Liver (tissue), 7 donors: ENCODE measurements at regions not wholly inside any gene's neighbourhood (a gene's known extent, or its start where the extent isn't known, plus 50 kb on each side); places are given as distances from the start of the nearest gene placed in this dataset.
"Not testable (repeated sequence)": the region's sequence is repeated elsewhere in the genome, so short reads cannot be mapped to it uniquely, and the experiment has no call there.

ENCODE experiments used
- DNase-seq: peaks from one replicate; pipeline ENCODE4 v3.0.0-alpha.2; 2017; ENCODE audit warnings: low spot score
- H3K27ac ChIP-seq, 2 donors: one replicate each; pipeline ENCODE4 v1.7.0; 2013; ENCODE audit warnings: inconsistent platforms in 2 of 2, low read length in 2 of 2, control low read depth in 1 of 2, low read depth in 1 of 2, mild to moderate bottlenecking in 1 of 2
- H3K27me3 ChIP-seq, 4 donors: one replicate each; pipeline versions ENCODE4 v1.6.1 to v1.7.0; 2013; ENCODE audit warnings: low read length in 3 of 4, inconsistent platforms in 1 of 4, mild to moderate bottlenecking in 1 of 4, moderate library complexity in 1 of 4; ENCODE audit not compliant: control insufficient read depth in 4 of 4, insufficient read depth in 4 of 4
- H3K36me3 ChIP-seq, 4 donors: one replicate each; pipeline versions ENCODE4 v1.6.1 to v1.7.0; 2013; ENCODE audit warnings: low read length in 3 of 4, mild to moderate bottlenecking in 3 of 4, low read depth in 1 of 4, moderate library complexity in 1 of 4; ENCODE audit not compliant: control insufficient read depth in 4 of 4, insufficient read depth in 3 of 4
- H3K4me1 ChIP-seq, 4 donors: one replicate each; pipeline versions ENCODE4 v1.6.1 to v1.7.0; 2013; ENCODE audit warnings: low read length in 3 of 4, mild to moderate bottlenecking in 3 of 4, moderate library complexity in 1 of 4; ENCODE audit not compliant: control insufficient read depth in 4 of 4, insufficient read depth in 4 of 4
- H3K4me3 ChIP-seq, 3 donors: one replicate each; pipeline versions ENCODE4 v1.6.1 to v1.7.0; 2013; ENCODE audit warnings: low read length in 3 of 3, control low read depth in 1 of 3, low read depth in 1 of 3, mild to moderate bottlenecking in 1 of 3
- H3K9ac ChIP-seq, 2 donors: one replicate each; pipeline ENCODE4 v1.7.0; 2013; ENCODE audit warnings: low read length in 2 of 2, mild to moderate bottlenecking in 2 of 2, moderate library complexity in 2 of 2, control low read depth in 1 of 2, low read depth in 1 of 2
- H3K9me3 ChIP-seq, 4 donors: one replicate each; pipeline versions ENCODE4 v1.6.1 to v1.7.0; 2013; ENCODE audit warnings: low read length in 3 of 4; ENCODE audit not compliant: control insufficient read depth in 4 of 4
- ATF3 ChIP-seq: IDR thresholded peaks from 2 replicates; pipeline ENCODE4 v1.6.1; 2016; ENCODE audit warnings: antibody characterized with exemption
- EGR1 ChIP-seq, 2 donors: IDR thresholded peaks; 2 replicates each; pipeline ENCODE4 v1.6.1; 2016 to 2018; ENCODE audit warnings: antibody characterized with exemption in 2 of 2, low read depth in 2 of 2
- FOXA1 ChIP-seq: IDR thresholded peaks from 2 replicates; pipeline ENCODE4 v1.6.1; 2016; ENCODE audit warnings: antibody characterized with exemption
- FOXA2 ChIP-seq: IDR thresholded peaks from 2 replicates; pipeline ENCODE4 v1.6.1; 2016; ENCODE audit warnings: antibody characterized with exemption
- GABPA ChIP-seq, 2 donors: IDR thresholded peaks in 1 of 2; conservative IDR thresholded peaks in 1 of 2; 2 replicates each; pipeline ENCODE4 v1.6.1; 2016; ENCODE audit warnings: antibody characterized with exemption in 2 of 2, mild to moderate bottlenecking in 1 of 2, moderate library complexity in 1 of 2
- HNF4A ChIP-seq, 2 donors: conservative IDR thresholded peaks; 2 replicates each; pipeline ENCODE4 v1.6.1; 2016; ENCODE audit warnings: antibody characterized with exemption in 2 of 2, mild to moderate bottlenecking in 2 of 2
- HNF4G ChIP-seq: IDR thresholded peaks from 2 replicates; pipeline ENCODE4 v1.6.1; 2016; ENCODE audit warnings: antibody characterized with exemption
- JUND ChIP-seq, 2 donors: IDR thresholded peaks; 2 replicates each; pipeline ENCODE4 v1.6.1; 2016; ENCODE audit warnings: antibody characterized with exemption in 2 of 2
- MAX ChIP-seq: IDR thresholded peaks from 2 replicates; pipeline ENCODE4 v1.6.1; 2016; ENCODE audit warnings: antibody characterized with exemption
- NR2F2 ChIP-seq: IDR thresholded peaks from 2 replicates; pipeline ENCODE4 v1.6.1; 2016; ENCODE audit warnings: antibody characterized with exemption
- RAD21 ChIP-seq, 2 donors: IDR thresholded peaks; 2 replicates each; pipeline ENCODE4 v1.6.1; 2016; ENCODE audit warnings: antibody characterized with exemption in 2 of 2, mild to moderate bottlenecking in 2 of 2
- REST ChIP-seq: IDR thresholded peaks from 2 replicates; pipeline ENCODE4 v1.6.1; 2016; ENCODE audit warnings: antibody characterized with exemption, mild to moderate bottlenecking
- RXRA ChIP-seq, 2 donors: IDR thresholded peaks; 2 replicates each; pipeline ENCODE4 v1.6.1; 2017 to 2018; ENCODE audit warnings: antibody characterized with exemption in 2 of 2, mild to moderate bottlenecking in 1 of 2
- SP1 ChIP-seq: IDR thresholded peaks from 2 replicates; pipeline ENCODE4 v1.6.1; 2018; ENCODE audit warnings: antibody characterized with exemption, mild to moderate bottlenecking
- TAF1 ChIP-seq: conservative IDR thresholded peaks from 2 replicates; pipeline ENCODE4 v1.6.1; 2016; ENCODE audit warnings: antibody characterized with exemption, mild to moderate bottlenecking
- YY1 ChIP-seq: IDR thresholded peaks from 2 replicates; pipeline ENCODE4 v1.6.1; 2016; ENCODE audit warnings: antibody characterized with exemption, mild to moderate bottlenecking
- ZBTB33 ChIP-seq: IDR thresholded peaks from 2 replicates; pipeline ENCODE4 v1.6.1; 2016; ENCODE audit warnings: antibody characterized with exemption
- WGBS: extraction: QIAGEN DNeasy Blood & Tissue Kit; methylation state at CpG from one replicate; pipeline ENCODE4 v1.1.7; 2013; 5-methylcytosine and 5-hydroxymethylcytosine counted together
- donor health status: healthy.
- donor health status: healthy.
- donor health status: healthy.
- donor health status: healthy.

GRCh38 chr3:153567556-153567955, 405.5 kb downstream of the RAP2B start (continued):
- TF ChIP-seq REST (no peak), FOXA2 (no peak), NR2F2 (no peak), TAF1 (no peak), GABPA (IDR thresholded peaks at IDR 0.05 in 1 of 2, conservative IDR thresholded peaks at IDR 0.05 in 1 of 2) (no peak), HNF4A (conservative IDR thresholded peaks at IDR 0.05) (no peak), RAD21 (IDR thresholded peaks at IDR 0.05) (no peak), HNF4G (no peak), YY1 (no peak), FOXA1 (no peak), JUND (IDR thresholded peaks at IDR 0.05) (no peak)

- H3K9me3 ChIP-seq, H3K4me1 ChIP-seq, DNase-seq, H3K27me3 ChIP-seq, H3K27ac ChIP-seq, H3K4me3 ChIP-seq, H3K9ac ChIP-seq, H3K36me3 ChIP-seq: not testable (repeated sequence)
- 84% methylated on average over 1 of the region's 1 CpG for WGBS
Measured at GRCh38 chr3:153570481-153570880, 408.5 kb downstream of the RAP2B start.

GRCh38 chr3:153572165-153572564, 410.1 kb downstream of the RAP2B start:
- Histone ChIP-seq H3K27ac (no peak overlapping the region), H3K9me3 (no peaks in the 10 kb centered on the region), H3K4me1 (no peaks in the 10 kb centered on the region), H3K36me3 (no peaks in the 10 kb centered on the region), H3K27me3 (no peaks in the 10 kb centered on the region), H3K4me3 (no peak overlapping the region), H3K9ac (no peak overlapping the region)
- WGBS, result 61% methylated on average over 3 of the region's 3 CpGs
- no peak for DNase-seq
- TF ChIP-seq RAD21 (IDR thresholded peaks at IDR 0.05) (no peak), FOXA2 (no peak), RXRA (IDR thresholded peaks at IDR 0.05) (no peak), REST (no peak), MAX (no peak), EGR1 (IDR thresholded peaks at IDR 0.05; ENCODE audit: low read depth in 2 of 2) (no peak), HNF4G (no peak), ZBTB33 (no peak), SP1 (no peak), GABPA (IDR thresholded peaks at IDR 0.05 in 1 of 2, conservative IDR thresholded peaks at IDR 0.05 in 1 of 2) (no peak), TAF1 (no peak), HNF4A (conservative IDR thresholded peaks at IDR 0.05) (no peak), FOXA1 (no peak), ATF3 (no peak), NR2F2 (no peak)
